Breast epithelium (tissue), 3 donors: ENCODE measurements at regions not wholly inside any gene's neighbourhood (a gene's known extent, or its start where the extent isn't known, plus 50 kb on each side); places are given as distances from the start of the nearest gene placed in this dataset.

ENCODE experiments used
- CTCF ChIP-seq, 3 donors: fragments of 450-650 bp; IDR thresholded peaks; one replicate each; pipeline ENCODE4 v1.5.1; 2016 to 2017; ENCODE audit warnings: antibody characterized with exemption in 3 of 3, mild to moderate bottlenecking in 3 of 3, moderate library complexity in 3 of 3
- POLR2A ChIP-seq: fragments of 450-650 bp; IDR thresholded peaks from one replicate; pipeline ENCODE4 v1.6.1; 2016; ENCODE audit warnings: antibody characterized with exemption, mild to moderate bottlenecking, moderate library complexity
- POLR2AphosphoS5 ChIP-seq, 3 donors: sonication (generic); formaldehyde crosslinking; IDR thresholded peaks; one replicate each; pipeline ENCODE4 v1.6.1; 2017; ENCODE audit warnings: antibody characterized with exemption in 3 of 3

GRCh38 chr9:11709567-11709966 lies 983.6 kb upstream of the TYRP1 start:
- no peak for TF ChIP-seq POLR2AphosphoS5 (IDR thresholded peaks at IDR 0.05)
- TF ChIP-seq POLR2A, result no peak
- no peak for TF ChIP-seq CTCF (IDR thresholded peaks at IDR 0.05)
